Fibroblast of the aortic adventitia (primary cell): ENCODE measurements at regions not wholly inside any gene's neighbourhood (a gene's known extent, or its start where the extent isn't known, plus 50 kb on each side); places are given as distances from the start of the nearest gene placed in this dataset.

Source experiments
- DNase-seq: peaks from one replicate; pipeline ENCODE4 v3.0.0-alpha.2; 2010; ENCODE audit warnings: low read depth
- H3K4me3 ChIP-seq: 2 replicates; pipeline ENCODE4 v1.5.1; 2011; ENCODE audit warnings: low read depth, mild to moderate bottlenecking, control low read depth, low read length, moderate library complexity
- CTCF ChIP-seq: IDR thresholded peaks from 2 replicates; pipeline ENCODE4 v1.5.1; 2011; ENCODE audit warnings: mild to moderate bottlenecking, low read length, control low read depth, inconsistent platforms; ENCODE audit not compliant: insufficient read depth

- no peak for TF ChIP-seq CTCF
- DNase-seq: no peak
- H3K4me3 ChIP-seq: no peak overlapping the region
Observed at GRCh38 chr1:222031318-222031717, 289.4 kb upstream of the DUSP10 start.

DNA sequence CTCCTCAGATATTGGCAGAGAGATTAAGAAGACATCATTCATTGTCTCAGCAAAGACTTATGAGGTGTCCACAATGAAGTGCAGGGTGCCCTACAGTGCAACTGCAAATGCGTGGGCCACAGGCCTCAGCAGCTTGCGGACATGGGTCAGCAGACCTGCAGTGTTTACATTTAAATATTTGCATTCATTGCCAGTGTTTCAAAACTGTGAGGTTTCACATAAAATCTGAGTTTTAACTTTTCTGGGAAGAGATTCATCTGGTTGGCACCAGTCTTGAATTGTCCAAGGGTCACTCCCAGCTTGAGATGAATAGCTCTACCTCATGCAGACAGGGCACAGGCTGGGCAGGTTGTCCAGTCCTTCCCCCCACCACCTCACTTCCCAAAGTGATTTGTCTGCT is 286.8 kb upstream of the DUSP10 start:
- no peak for DNase-seq
- no peak overlapping the region for H3K4me3 ChIP-seq
- TF ChIP-seq CTCF: no peak

- H3K4me3 ChIP-seq: no peak overlapping the region
- TF ChIP-seq CTCF: no peak
- no peak for DNase-seq
Observed at GRCh38 chr1:222028116-222028515, 286.2 kb upstream of the DUSP10 start.

GRCh38 chr1:222026280-222026679 is 284.4 kb upstream of the DUSP10 start:
- H3K4me3 ChIP-seq: no peak overlapping the region
- no peak for DNase-seq

DNA sequence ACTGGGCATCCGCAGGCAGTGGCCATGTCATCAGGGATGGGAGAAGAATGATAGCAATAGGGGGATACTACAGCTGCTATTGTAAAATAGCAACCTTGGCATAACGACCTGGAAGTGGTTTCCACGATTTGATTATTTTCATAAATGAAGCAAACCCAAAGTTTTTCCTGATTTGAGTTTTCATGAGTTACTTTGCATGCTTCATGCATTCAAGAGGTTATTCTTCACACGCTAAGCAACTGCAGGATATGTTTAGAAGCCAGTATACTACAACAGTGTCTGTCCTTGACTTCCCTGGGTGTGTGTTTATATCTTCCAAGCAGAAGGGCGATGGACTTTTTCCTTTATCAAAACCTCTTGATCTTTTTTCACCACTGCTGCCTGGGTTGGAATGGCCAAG is 281.1 kb upstream of the DUSP10 start:
- no peak overlapping the region for H3K4me3 ChIP-seq
- no peak for TF ChIP-seq CTCF
- DNase-seq: no peak

More at GRCh38 chr1:222026280-222026679, 284.4 kb upstream of the DUSP10 start:
- no peak for TF ChIP-seq CTCF

- H3K4me3 ChIP-seq: no peak overlapping the region
- DNase-seq: no peak
- TF ChIP-seq CTCF: no peak
Observed at GRCh38 chr1:222021129-222021528, 279.2 kb upstream of the DUSP10 start.

DNA sequence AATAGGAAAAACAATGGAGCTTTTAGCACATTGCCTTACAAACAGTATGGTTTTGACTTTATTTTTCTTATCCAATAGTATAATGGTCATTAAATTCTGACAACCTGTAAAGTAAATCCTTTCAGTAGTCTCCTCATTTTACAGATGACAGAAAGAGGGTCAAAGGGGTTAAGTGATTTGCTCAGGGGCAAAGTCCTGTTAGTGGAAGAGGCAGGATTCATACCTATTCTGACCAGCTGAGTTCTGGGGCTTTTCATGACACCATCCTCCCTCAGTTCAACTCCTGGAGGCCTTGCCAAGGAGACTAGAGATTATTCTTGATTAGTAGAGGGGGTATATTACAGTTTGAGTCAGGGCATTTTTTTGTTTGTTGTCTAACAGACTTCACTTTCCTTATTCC is 278.7 kb upstream of the DUSP10 start:
- no peak for DNase-seq

More for the DNA sequence above, 278.7 kb upstream of the DUSP10 start:
- H3K4me3 ChIP-seq: no peak overlapping the region
- no peak for TF ChIP-seq CTCF
